HG02885 (cell line): ENCODE measurements at regions not wholly inside any gene's neighbourhood (a gene's known extent, or its start where the extent isn't known, plus 50 kb on each side); places are given as distances from the start of the nearest gene placed in this dataset.
"Not testable (repeated sequence)": the region's sequence is repeated elsewhere in the genome, so short reads cannot be mapped to it uniquely, and the experiment has no call there.

ENCODE experiments used
- ATAC-seq: cut with Tn5 transposase; IDR thresholded peaks from one replicate; pipeline ENCODE4 v1.9.1; 2021; ENCODE audit warnings: mild to moderate bottlenecking; ENCODE audit not compliant: unreplicated experiment, poor library complexity

DNA sequence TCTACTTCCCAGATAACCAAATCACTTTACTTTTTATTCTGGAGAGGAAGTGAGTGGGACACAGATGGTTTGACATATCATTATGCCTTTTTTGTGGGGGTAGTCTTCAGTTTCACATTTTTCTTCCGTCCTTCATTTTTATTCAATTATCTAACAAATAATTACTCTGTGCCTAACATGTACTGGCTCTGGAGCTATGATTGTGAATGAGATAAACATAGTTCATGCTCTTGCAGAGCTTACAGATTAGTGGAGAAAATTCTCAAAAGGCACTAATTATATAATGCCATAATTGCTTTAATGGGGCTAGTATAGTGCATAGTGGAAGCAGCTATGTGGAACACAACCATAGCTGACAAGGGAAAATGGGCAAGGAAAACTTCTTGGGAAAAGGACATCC is 303.6 kb upstream of the TFPI start:
- no peak for ATAC-seq

DNA sequence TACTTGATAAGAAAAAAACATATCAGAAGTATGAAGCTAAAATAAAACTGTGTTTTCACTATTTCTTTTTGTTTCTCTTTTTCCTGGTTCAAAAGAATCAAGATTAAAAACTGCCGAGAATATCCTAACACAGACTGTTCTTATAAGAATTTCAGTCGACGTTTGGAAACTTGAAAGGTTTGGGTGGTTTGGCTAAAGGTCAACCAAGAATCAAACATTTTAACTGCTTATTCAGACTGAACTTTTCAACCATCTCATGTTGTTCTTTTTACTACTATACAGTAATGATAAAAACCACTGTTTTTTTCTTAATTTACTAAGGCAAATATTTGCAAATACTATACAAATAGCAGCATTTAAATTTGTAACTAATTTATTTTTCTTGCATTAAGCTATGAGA is 308.5 kb upstream of the TFPI start:
- ATAC-seq: no peak

DNA sequence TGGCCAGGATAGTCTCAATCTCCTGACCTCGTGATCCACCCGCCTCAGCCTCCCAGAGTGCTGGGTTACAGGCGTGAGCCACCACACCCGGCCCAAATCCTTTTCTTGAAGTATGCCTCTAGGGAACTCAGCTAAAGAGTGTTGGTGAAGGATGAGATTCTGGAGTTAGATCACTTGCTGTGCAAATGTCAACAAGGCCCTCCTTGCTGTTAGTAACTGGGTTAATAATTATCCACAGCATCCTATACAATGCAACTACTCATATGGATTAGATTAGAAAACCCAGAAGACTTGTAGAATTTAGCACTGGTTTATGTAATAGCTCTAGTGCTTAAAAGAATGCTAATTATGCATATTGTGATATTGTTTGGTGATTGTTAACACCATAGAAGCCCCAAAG is 310.8 kb upstream of the TFPI start:
- no peak for ATAC-seq

DNA sequence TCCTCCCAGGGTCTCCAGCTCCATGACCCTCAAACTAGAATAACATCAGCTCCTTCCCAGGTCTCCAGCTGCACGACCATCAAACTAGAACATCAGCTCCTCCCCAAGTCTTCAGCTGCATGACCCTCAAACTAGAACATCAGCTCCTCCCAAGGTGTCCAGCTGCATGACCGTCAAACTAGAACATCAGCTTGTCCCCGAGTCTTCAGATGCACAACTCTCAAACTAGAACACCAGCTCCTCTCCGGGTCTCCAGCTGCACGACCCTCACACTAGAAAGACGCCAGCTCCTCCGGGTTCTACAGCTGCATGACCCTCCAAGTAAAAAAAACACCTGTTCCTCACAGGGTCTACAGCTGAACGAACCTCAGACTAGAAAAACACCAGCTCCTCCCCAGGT is 312.9 kb upstream of the TFPI start:
- ATAC-seq: no peak

DNA sequence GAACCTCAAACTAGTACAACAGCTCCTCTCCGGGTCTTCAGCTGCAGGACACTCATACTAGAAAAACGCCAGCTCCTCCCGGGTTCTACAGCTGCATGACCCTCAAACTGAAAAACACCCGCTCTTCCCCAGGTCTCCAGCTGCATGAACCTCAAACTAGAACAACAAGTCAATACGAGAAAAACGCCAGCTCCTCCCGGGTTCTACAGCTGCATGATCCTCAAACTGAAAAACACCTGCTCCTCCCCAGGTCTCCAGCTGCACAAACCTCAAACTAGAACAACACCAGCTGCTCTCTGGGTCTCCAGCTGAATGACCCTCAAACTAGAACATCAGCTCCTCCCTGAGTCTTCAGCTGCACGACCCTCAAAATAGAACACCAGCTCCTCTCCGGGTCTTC is 315.0 kb upstream of the TFPI start:
- peak; percentile 35 for ATAC-seq

DNA sequence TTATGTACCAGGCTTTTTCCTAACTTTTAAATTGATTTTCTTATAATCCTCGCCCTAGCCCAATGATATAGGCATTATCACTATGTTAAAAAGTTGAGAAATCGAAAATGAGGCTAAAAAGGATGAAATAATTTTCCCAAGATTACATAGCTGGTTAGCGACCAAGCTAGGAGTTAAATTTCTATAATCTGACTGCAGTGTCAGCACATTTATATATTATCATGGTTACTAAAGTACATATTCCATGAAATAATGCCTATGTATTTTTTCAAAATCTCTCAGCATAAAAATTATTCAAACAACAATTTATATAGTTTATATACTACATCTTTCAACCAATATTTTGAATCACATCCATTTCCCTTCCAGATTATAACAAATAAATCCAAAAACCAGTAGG is 317.3 kb upstream of the TFPI start:
- no peak for ATAC-seq

DNA sequence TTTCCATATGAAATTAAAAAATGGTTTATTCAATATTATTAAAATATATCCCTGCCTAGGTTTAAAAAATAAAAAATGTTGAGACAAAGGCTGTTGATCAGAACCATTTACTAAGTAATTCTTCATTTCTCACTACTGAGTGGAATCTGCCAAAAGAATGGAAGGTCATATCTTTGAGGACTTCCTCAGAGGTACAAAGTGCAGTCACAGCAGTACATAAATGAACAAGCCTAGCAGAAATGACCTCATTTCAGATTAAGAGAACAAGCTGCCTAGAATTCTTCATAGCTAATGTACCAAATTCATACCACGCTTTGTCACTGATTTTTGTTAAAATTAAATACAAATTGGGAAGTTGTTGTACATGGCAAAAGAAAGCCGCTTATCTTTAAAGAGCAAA is 318.9 kb upstream of the TFPI start:
- no peak for ATAC-seq

DNA sequence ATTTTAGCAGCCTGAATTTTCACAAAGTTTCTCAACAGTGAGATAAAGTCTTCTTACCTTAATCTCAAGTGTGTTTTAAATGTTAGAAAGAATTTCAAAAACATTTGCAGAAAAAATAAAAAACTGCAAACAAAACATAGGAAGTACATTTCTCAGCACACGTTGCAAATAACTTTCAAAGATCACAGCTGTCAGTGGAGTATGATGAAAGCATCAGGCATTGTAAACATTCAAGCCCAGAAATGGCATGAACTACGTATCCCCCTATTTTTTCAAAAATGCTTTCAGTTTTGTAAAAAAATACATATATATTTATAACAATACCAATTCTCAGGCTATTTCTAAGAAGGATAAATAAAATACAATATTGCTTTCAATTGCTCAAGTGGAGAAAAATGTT is 320.6 kb upstream of the TFPI start:
- no peak for ATAC-seq

DNA sequence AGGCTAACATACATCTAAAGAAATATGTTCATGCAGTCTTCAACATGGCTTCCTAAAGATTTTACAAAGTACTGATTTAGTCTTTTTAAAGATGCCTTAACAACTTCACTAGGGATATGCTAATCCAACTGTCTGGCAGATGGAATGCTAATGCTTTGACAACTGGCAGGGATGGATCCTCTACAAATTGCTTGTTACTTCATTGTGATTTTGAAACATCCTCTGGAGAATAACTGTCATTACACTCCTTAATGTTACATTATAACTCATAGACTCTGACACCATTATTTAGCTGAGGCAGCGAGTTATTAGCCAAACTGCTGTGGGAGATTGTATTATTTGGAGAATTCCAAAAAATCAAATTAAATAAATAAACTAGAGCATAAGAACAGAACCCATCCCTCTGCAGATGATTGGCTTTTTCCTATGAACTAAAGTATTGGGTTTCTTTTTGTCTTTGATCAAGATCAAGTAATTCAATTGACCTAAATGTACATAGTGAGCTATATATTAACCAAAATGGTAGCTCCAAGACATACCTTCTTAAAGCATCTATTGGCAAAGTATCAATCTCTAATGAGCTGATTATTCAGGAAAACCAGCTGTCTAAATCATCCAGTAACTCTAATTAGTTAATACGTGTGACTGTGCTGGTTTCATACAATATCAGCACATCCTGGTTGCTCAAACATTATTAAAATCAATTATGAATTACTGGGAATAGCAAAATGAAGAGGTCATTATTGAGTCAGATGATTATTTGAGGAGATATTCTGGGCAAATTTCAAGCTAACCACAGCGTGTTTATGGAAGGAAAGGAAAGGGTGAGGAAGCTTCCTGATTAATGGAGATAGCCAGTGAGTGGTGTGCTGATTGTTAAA is 321.3 kb upstream of the TFPI start:
- no peak for ATAC-seq

DNA sequence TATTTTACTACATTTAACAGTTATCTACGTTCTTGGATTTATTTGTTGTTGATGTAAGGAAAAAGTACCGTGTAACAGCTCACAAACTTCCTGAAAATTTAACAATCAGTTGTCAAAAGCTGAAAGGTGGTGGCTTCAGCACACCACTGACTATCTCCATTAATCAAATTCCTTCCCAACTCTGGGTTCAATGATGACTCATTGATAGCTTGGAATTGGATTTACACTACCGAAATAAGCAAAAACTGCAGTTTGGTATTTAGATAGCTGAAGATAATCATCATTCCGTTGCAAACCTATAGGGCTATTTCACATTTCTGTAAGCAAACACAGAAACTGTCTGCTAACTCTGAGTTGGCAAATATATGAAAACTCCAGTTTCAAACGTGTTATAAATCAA is 322.3 kb upstream of the TFPI start:
- ATAC-seq: no peak

DNA sequence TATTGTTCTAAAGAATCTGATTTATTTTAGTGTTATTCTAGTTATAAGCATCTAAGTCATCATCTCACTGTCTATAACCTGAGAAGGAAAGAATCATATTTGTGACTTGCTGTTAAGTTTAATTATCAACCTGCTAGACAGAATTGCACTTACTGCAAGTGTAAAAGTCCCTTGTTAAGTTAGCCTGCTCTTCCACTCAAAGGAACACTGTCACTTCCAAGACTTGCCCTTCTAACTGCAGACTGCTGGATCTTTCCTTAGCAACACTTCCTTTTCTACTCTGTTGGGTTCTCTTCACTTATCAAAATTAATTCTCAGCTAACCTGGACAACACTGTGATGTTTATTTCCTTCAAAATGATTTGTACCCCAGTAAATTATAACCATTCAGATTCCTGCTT is 323.2 kb upstream of the TFPI start:
- ATAC-seq: no peak

DNA sequence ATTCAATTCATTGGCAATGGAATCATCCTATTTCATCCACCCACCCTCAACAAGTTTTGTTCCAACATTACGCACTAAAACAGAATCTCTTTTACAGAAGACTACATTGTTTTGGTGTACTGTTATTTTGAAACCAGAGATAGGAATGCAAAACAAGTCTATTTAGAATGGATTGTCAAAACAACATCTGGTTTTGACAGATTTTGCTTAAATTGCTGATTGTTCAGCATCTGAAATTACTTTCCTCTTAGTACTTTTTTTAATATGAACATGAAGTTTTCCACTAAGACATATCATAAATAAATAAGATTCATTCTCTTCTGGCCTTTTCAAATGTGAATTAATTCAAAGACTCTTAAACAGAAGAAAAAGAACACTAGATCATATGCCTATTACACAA is 323.9 kb upstream of the TFPI start:
- ATAC-seq: no peak

DNA sequence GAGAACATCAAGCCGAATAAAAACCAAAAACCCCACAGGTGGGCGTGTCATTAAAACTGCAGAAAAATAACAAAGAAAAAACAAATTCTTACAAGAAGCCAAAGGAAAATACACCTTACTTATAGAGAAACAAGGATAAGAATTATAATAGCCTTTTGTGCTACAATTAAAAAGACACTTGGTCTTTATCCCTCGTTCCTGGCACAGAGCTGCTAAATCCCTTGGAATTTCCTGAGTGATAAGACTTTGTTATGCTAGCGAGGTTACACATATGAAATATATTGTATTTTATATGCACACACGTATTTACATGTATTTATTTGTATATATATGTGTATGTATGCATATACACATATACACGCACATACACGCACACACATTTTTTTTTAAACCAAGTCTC is 325.3 kb upstream of the TFPI start:
- ATAC-seq: no peak

DNA sequence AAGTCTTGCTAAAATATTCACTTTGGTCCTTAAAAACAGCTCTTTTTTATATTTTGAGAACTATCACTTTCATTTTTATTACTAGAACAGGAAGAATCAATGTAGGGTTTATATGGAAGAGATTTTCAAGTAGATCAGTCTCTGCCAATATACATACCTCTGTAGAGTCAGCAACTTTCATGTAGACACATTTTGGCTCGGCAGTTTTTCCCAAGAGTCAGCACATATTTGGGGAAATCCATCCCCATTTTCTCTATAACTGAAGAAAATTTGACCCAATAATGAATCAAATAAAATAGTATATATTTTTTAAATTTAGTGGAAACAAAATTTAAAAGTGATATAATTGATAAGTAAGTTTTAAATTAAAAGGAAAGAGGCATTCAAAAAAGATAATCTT is 329.8 kb upstream of the TFPI start:
- no peak for ATAC-seq

DNA sequence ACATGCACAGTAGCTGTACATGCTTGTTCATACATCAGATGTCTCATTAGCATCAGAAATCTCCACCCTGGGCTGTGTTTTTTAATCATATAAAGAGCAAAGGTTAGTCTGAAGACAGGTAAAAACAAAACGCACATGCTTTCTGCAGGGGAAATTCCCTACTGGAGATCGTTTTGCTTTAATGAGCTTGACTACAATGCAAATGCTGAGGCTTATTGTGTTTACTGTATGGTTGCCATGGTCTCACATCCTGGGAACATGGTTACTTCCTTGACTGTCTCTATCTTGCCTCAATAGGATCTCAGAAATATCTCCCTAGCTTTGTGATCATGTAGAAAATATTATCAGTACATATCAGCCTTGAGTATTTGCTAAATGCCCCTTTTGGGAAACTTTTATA is 336.5 kb upstream of the TFPI start:
- no peak for ATAC-seq

DNA sequence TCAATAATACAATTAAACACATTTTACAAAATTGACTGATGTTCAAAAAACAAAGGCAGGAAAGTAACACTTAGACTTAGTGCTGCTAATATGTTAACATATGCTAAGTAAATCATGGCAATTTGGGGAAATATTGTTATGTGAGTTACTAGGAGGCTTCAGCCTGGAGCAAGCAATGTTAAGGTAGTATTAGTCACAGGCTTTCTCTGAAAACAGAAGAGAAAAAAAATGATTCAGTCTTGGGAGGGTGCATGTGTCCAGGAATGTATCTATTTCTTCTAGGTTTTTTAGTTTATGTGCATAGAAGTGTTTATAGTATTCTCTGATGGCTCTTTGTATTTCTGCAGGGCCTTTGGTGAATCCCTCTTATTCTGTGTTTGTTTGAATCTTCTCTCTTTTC is 345.8 kb upstream of the TFPI start:
- ATAC-seq: no peak

DNA sequence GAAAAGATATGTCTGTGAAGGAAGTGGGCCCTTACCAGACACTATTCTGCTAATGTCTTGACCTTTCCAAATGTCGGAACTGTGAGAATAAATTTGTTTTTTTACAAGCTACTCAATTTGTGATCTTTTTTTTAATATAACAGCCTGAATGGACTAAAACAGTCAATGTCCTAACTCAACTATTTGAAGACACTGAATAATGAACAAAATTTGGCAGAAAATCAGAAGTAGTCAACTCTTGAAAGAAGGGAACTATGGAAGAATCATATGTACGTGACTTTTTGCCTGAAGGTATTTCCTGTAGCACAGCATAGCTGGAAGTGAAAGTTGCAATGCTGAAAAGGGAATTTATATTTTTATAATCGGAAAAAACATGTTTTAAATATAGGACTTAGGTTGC is 351.8 kb upstream of the TFPI start:
- ATAC-seq: no peak

DNA sequence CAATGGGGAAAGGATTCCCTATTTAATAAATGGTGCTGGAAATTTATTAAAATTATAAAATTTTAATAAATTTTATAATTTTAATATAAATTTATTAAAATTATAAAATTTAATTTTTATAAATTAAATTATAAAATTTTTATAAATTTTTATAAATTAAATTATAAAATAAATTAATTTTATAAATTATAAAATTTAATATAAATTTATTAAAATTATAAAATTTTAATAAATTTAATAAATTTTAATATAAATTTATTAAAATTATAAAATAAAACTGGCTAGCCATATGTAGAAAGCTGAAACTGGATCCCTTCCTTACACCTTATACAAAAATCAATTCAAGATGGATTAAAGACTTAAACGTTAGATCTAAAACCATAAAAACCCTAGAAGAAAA is 356.7 kb upstream of the TFPI start:
- ATAC-seq: not testable (repeated sequence)

DNA sequence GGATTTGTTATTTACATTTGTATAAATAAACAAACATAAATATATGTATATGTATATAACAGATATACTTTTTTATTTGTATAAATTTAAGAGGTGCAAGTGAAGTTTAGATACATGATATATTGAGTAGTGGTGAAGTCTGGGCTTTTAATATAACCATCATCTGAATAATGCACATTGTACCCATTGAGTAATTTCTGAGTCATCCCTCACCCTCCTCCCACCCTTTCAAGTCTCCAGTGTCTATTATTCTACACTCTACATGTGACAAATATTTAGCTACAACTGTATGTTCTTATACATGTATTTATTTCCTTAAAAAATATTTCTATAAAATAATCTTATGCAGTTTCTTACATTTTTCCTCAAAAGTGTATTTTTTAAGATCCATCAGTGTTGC is 358.7 kb upstream of the TFPI start:
- ATAC-seq: no peak

DNA sequence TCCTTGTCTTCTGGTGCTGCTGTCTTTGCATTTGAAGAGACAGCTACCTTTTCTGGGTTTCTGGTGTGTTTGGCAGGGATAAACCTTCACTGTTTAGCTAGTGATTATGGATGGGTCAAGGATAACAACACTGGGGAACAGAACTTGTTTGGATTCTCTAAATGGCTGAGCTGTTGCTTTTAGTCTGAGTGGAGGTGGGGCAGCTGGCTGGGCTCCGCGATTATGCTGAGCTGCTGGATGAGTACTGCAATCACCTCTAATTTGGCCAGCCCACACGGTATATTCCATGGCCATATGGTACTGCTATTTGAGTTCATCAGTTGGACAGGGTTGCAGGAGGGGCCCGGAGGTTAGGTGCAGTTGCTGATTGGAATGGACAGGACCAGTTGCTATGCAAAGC is 361.6 kb upstream of the TFPI start:
- ATAC-seq: no peak

DNA sequence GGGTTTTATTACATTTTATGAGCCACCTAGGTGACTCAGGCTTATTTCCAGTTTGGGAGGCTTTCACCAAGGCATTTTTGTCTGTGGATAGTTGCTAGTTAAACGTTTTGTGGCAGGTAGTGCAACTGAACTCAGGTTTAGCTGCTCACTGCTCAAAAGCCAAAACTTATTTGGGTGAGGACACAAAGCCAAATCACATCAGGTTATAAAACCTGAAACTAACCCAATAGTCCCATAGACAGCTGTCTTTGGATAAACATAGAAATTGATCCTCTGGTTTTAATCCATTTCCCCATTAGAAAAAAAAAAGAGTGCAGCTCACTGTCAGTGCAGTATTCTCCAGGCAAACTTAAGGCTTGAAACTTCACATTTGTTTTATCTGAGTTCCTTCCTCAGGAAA is 362.6 kb upstream of the TFPI start:
- ATAC-seq: no peak

DNA sequence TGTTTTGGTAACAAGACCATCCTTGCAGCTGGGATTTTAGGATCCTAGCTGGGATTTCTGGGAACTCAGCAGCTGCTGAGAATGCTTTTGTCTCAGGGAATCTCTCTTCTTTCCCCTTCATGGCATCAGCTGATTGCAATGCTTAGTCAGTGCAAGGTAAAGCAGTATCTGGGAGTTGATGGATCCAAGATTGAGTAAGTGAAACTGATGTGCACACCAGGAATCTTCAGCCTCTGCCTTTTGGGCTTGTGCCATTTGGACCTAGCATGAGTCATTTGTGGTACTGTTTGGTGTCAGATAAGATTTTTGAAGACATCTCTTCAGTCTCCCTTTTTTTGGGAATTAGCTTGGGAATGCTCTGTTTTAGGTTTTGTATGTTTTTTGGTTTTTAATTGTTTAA is 363.3 kb upstream of the TFPI start:
- no peak for ATAC-seq
